Fibroblast of the aortic adventitia (primary cell): ENCODE measurements at regions not wholly inside any gene's neighbourhood (a gene's known extent, or its start where the extent isn't known, plus 50 kb on each side); places are given as distances from the start of the nearest gene placed in this dataset.
"Not testable (repeated sequence)": the region's sequence is repeated elsewhere in the genome, so short reads cannot be mapped to it uniquely, and the experiment has no call there.

Experiments
- DNase-seq: peaks from one replicate; pipeline ENCODE4 v3.0.0-alpha.2; 2010; ENCODE audit warnings: low read depth
- H3K4me3 ChIP-seq: 2 replicates; pipeline ENCODE4 v1.5.1; 2011; ENCODE audit warnings: low read depth, mild to moderate bottlenecking, control low read depth, low read length, moderate library complexity
- CTCF ChIP-seq: IDR thresholded peaks from 2 replicates; pipeline ENCODE4 v1.5.1; 2011; ENCODE audit warnings: mild to moderate bottlenecking, low read length, control low read depth, inconsistent platforms; ENCODE audit not compliant: insufficient read depth

GRCh38 chr6:58073263-58073662 lies 755.8 kb downstream of the PRIM2 start:
- H3K4me3 ChIP-seq, result no peak overlapping the region
- no peak for TF ChIP-seq CTCF
- no peak for DNase-seq

- H3K4me3 ChIP-seq, DNase-seq: not testable (repeated sequence)
Observed at GRCh38 chr6:58090067-58090466, 772.6 kb downstream of the PRIM2 start.

- peak; percentile 46 for DNase-seq
- not testable (repeated sequence) for H3K4me3 ChIP-seq
Observed at GRCh38 chr6:58097251-58097650, 779.8 kb downstream of the PRIM2 start.

GRCh38 chr6:58113960-58114359 lies 796.5 kb downstream of the PRIM2 start:
- TF ChIP-seq CTCF, result no peak
- DNase-seq, result no peak

GRCh38 chr6:58117162-58117561 lies 799.7 kb downstream of the PRIM2 start:
- H3K4me3 ChIP-seq, DNase-seq: not testable (repeated sequence)

More at GRCh38 chr6:58113960-58114359, 796.5 kb downstream of the PRIM2 start:
- no peak overlapping the region for H3K4me3 ChIP-seq

GRCh38 chr6:58121616-58122015 lies 804.2 kb downstream of the PRIM2 start:
- DNase-seq, H3K4me3 ChIP-seq: not testable (repeated sequence)

- not testable (repeated sequence) for DNase-seq, H3K4me3 ChIP-seq
Observed at GRCh38 chr6:58123770-58124169, 806.3 kb downstream of the PRIM2 start.

- not testable (repeated sequence) for H3K4me3 ChIP-seq, DNase-seq
Observed at GRCh38 chr6:58128549-58128948, 811.1 kb downstream of the PRIM2 start.

- H3K4me3 ChIP-seq, DNase-seq: not testable (repeated sequence)
Observed at GRCh38 chr6:58129098-58129497, 811.7 kb downstream of the PRIM2 start.

- not testable (repeated sequence) for DNase-seq, H3K4me3 ChIP-seq
Observed at GRCh38 chr6:58139746-58140145, 822.3 kb downstream of the PRIM2 start.

GRCh38 chr6:58171025-58171424 lies 853.6 kb downstream of the PRIM2 start:
- H3K4me3 ChIP-seq, DNase-seq: not testable (repeated sequence)

GRCh38 chr6:58181557-58182065 lies 864.2 kb downstream of the PRIM2 start:
- not testable (repeated sequence) for DNase-seq, H3K4me3 ChIP-seq

- not testable (repeated sequence) for H3K4me3 ChIP-seq, DNase-seq
Observed at GRCh38 chr6:58185300-58185699, 867.9 kb downstream of the PRIM2 start.

- DNase-seq, result peak; percentile 53
- not testable (repeated sequence) for H3K4me3 ChIP-seq
Observed at GRCh38 chr6:58193209-58193608, 875.8 kb downstream of the PRIM2 start.
